DMS79 treated with DMSO at 0.1 percent for 48 hours (cell line): ENCODE measurements at regions not wholly inside any gene's neighbourhood (a gene's known extent, or its start where the extent isn't known, plus 50 kb on each side); places are given as distances from the start of the nearest gene placed in this dataset.
"Not testable (repeated sequence)": the region's sequence is repeated elsewhere in the genome, so short reads cannot be mapped to it uniquely, and the experiment has no call there.

Experiments used
- DNase-seq: peaks from one replicate; lab custom pipeline; 2025; lab: John Stamatoyannopoulos, UW

GRCh38 chr17:34012709-34013375 is 242.2 kb upstream of the CCL2 start:
- no peak for DNase-seq

- DNase-seq = no peak
These were observed 239.8 kb upstream of the CCL2 start for GRCh38 chr17:34015253-34015652.

GRCh38 chr17:34024386-34024785 is 230.7 kb upstream of the CCL2 start:
- no peak for DNase-seq

- no peak for DNase-seq
These were observed 230.1 kb upstream of the CCL2 start for GRCh38 chr17:34024806-34025551.

GRCh38 chr17:34030601-34031000 is 224.5 kb upstream of the CCL2 start:
- DNase-seq = not testable (repeated sequence)

GRCh38 chr17:34032305-34032704 is 222.8 kb upstream of the CCL2 start:
- DNase-seq = not testable (repeated sequence)

GRCh38 chr17:34038786-34039185 is 216.3 kb upstream of the CCL2 start:
- peak; percentile 4 for DNase-seq

GRCh38 chr17:34039213-34039612 is 215.9 kb upstream of the CCL2 start:
- not testable (repeated sequence) for DNase-seq

GRCh38 chr17:34039759-34040555 is 215.1 kb upstream of the CCL2 start:
- not testable (repeated sequence) for DNase-seq

- no peak for DNase-seq
These were observed 209.1 kb upstream of the CCL2 start for GRCh38 chr17:34045990-34046389.

GRCh38 chr17:34051046-34051445 is 204.0 kb upstream of the CCL2 start:
- no peak for DNase-seq

- no peak for DNase-seq
These were observed 200.6 kb upstream of the CCL2 start for GRCh38 chr17:34054495-34054894.

GRCh38 chr17:34055606-34056005 is 199.5 kb upstream of the CCL2 start:
- DNase-seq = no peak

GRCh38 chr17:34059423-34060220 is 195.5 kb upstream of the CCL2 start:
- no peak for DNase-seq

- DNase-seq = no peak
These were observed 188.6 kb upstream of the CCL2 start for GRCh38 chr17:34066528-34066927.

- peak; percentile 53 for DNase-seq
These were observed 188.1 kb upstream of the CCL2 start for GRCh38 chr17:34067011-34067410.

- DNase-seq = peak; percentile 84
These were observed 186.5 kb upstream of the CCL2 start for GRCh38 chr17:34068571-34068970.

GRCh38 chr17:34070712-34071111 is 184.4 kb upstream of the CCL2 start:
- DNase-seq = no peak

GRCh38 chr17:34071886-34072420 is 183.1 kb upstream of the CCL2 start:
- no peak for DNase-seq

GRCh38 chr17:34075076-34075475 is 180.0 kb upstream of the CCL2 start:
- DNase-seq = no peak

GRCh38 chr17:34076743-34077631 is 178.1 kb upstream of the CCL2 start:
- DNase-seq = no peak
